ENCODE measurements at regions not wholly inside any gene's neighbourhood (a gene's known extent, or its start where the extent isn't known, plus 50 kb on each side); places are given as distances from the start of the nearest gene placed in this dataset.

DNA sequence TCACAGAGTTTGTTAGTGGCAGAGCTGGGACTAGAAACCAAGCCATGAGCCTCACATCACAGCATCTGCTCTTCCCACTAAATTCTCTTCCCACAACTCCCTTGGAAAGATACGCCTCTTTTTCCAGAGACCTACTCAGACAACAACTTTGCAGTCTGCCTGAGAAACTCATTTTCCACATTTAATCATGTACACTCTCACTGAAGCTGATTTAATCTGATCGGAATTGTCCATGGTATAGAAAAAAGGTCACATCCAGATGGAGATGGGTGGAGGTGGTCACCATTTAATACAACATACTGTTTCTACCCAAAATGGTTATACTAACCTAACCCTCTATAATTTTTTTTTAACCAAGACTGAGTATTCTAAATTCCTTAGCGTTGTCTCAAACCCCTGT, 366.2 kb downstream of the ENC1 start:
- Mint-ChIP-seq H3K9me3 (no peaks in the 10 kb centered on the region), H3K36me3 (ENCODE audit: low read depth) (no peaks in the 10 kb centered on the region), H3K4me3 (no peak overlapping the region), H3K4me1 (ENCODE audit: low read depth) (no peaks in the 10 kb centered on the region), H3K27ac (no peak overlapping the region), H3K27me3 (ENCODE audit: low read depth) (peaks cover 4% of the 10 kb centered on the region)

GRCh38 chr5:74272831-74273451, 367.6 kb downstream of the ENC1 start:
- no peak overlapping the region for H3K27ac Mint-ChIP-seq
- H3K4me1 Mint-ChIP-seq (ENCODE audit: low read depth) = no peaks in the 10 kb centered on the region
- H3K36me3 Mint-ChIP-seq (ENCODE audit: low read depth) = no peaks in the 10 kb centered on the region
- H3K27me3 Mint-ChIP-seq (ENCODE audit: low read depth) = no peaks in the 10 kb centered on the region
- no peaks in the 10 kb centered on the region for H3K9me3 Mint-ChIP-seq
- H3K4me3 Mint-ChIP-seq = no peak overlapping the region

GRCh38 chr5:74272024-74272775, 368.3 kb downstream of the ENC1 start:
- no peaks in the 10 kb centered on the region for H3K27me3 Mint-ChIP-seq (ENCODE audit: low read depth)
- no peak overlapping the region for H3K4me3 Mint-ChIP-seq
- no peaks in the 10 kb centered on the region for H3K9me3 Mint-ChIP-seq
- no peaks in the 10 kb centered on the region for H3K4me1 Mint-ChIP-seq (ENCODE audit: low read depth)
- no peak overlapping the region for H3K27ac Mint-ChIP-seq
- no peaks in the 10 kb centered on the region for H3K36me3 Mint-ChIP-seq (ENCODE audit: low read depth)

GRCh38 chr5:74268297-74268696, 372.2 kb downstream of the ENC1 start:
- Mint-ChIP-seq H3K4me3 (no peak overlapping the region), H3K36me3 (ENCODE audit: low read depth) (no peaks in the 10 kb centered on the region), H3K27ac (no peak overlapping the region), H3K9me3 (no peaks in the 10 kb centered on the region), H3K27me3 (ENCODE audit: low read depth) (no peaks in the 10 kb centered on the region), H3K4me1 (ENCODE audit: low read depth) (no peaks in the 10 kb centered on the region)

DNA sequence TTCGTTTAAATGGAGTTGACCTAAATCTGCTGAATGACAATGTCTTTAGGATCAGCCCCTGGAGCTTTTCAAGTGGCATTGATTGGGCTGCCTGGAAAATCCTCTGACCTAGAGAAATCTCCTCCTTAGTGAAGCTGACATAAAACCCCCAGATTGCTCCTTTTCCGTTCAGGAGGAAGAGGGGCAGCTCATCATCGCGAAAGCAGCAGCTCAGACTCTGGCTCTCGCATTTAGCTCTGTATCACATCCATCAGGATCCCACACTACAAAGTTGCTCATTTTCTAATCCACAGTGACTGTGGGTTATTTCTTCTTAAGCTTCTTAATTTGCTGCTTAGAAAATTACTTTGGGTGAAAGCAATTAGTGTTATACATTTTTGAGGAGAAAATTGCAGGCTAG, 373.7 kb downstream of the ENC1 start:
- H3K27me3 Mint-ChIP-seq (ENCODE audit: low read depth) = no peaks in the 10 kb centered on the region
- no peaks in the 10 kb centered on the region for H3K4me1 Mint-ChIP-seq (ENCODE audit: low read depth)
- no peak overlapping the region for H3K4me3 Mint-ChIP-seq
- no peaks in the 10 kb centered on the region for H3K36me3 Mint-ChIP-seq (ENCODE audit: low read depth)
- no peaks in the 10 kb centered on the region for H3K9me3 Mint-ChIP-seq
- no peak overlapping the region for H3K27ac Mint-ChIP-seq

GRCh38 chr5:74266132-74266531, 374.4 kb downstream of the ENC1 start:
- no peaks in the 10 kb centered on the region for H3K27me3 Mint-ChIP-seq (ENCODE audit: low read depth)
- H3K4me1 Mint-ChIP-seq (ENCODE audit: low read depth) = no peaks in the 10 kb centered on the region
- no peak overlapping the region for H3K4me3 Mint-ChIP-seq
- H3K36me3 Mint-ChIP-seq (ENCODE audit: low read depth) = no peaks in the 10 kb centered on the region
- no peaks in the 10 kb centered on the region for H3K9me3 Mint-ChIP-seq
- H3K27ac Mint-ChIP-seq = no peak overlapping the region

DNA sequence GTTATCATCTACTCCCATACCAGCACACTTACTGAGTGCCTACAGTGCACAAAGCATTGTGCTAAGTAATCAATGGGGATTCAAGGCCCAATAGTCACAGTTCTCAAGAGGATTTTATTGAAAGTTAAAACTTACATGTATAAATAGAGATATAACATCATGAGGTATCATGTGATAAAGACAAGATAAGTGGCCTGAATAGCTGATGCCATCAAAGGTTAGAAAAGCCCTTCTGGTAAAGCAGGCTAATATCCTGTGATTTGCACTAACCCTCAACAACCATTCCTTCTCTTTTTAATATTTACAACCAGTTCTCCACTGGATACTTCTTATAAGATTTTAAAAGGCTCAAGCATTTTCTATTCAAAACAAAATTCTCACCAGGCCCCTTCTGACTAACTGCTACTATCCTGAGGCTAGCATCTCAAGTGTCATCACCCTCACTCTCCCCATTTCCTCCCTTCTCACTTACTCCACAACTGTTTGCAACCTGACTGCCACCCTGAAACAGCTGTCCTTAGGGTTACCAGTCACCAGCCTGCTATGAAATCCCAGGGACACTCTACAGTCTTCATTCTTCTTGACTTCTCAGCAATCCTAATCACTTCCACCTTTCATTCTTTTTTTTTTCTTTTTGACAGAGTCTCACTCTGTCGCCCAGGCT, 377.9 kb downstream of the ENC1 start:
- Mint-ChIP-seq H3K36me3 (ENCODE audit: low read depth) (no peaks in the 10 kb centered on the region), H3K27ac (no peak overlapping the region), H3K4me1 (ENCODE audit: low read depth) (no peaks in the 10 kb centered on the region), H3K27me3 (ENCODE audit: low read depth) (peaks cover 3% of the 10 kb centered on the region), H3K9me3 (no peaks in the 10 kb centered on the region), H3K4me3 (no peak overlapping the region)

- no peak overlapping the region for H3K27ac Mint-ChIP-seq
- H3K36me3 Mint-ChIP-seq (ENCODE audit: low read depth) = no peaks in the 10 kb centered on the region
- H3K4me3 Mint-ChIP-seq = no peak overlapping the region
- no peaks in the 10 kb centered on the region for H3K9me3 Mint-ChIP-seq
- no peaks in the 10 kb centered on the region for H3K4me1 Mint-ChIP-seq (ENCODE audit: low read depth)
- H3K27me3 Mint-ChIP-seq (ENCODE audit: low read depth) = peaks cover 3% of the 10 kb centered on the region
These were observed 378.7 kb downstream of the ENC1 start for GRCh38 chr5:74261866-74262265.

- no peak overlapping the region for H3K27ac Mint-ChIP-seq
- peaks cover 3% of the 10 kb centered on the region for H3K27me3 Mint-ChIP-seq (ENCODE audit: low read depth)
- H3K4me3 Mint-ChIP-seq = no peak overlapping the region
- no peaks in the 10 kb centered on the region for H3K36me3 Mint-ChIP-seq (ENCODE audit: low read depth)
- H3K9me3 Mint-ChIP-seq = no peaks in the 10 kb centered on the region
- no peaks in the 10 kb centered on the region for H3K4me1 Mint-ChIP-seq (ENCODE audit: low read depth)
These were observed 379.1 kb downstream of the ENC1 start for GRCh38 chr5:74261421-74261820.

GRCh38 chr5:74259572-74259971, 381.0 kb downstream of the ENC1 start:
- peaks cover 3% of the 10 kb centered on the region for H3K27me3 Mint-ChIP-seq (ENCODE audit: low read depth)
- H3K4me3 Mint-ChIP-seq = no peak overlapping the region
- no peak overlapping the region for H3K27ac Mint-ChIP-seq
- no peaks in the 10 kb centered on the region for H3K9me3 Mint-ChIP-seq
- H3K36me3 Mint-ChIP-seq (ENCODE audit: low read depth) = no peaks in the 10 kb centered on the region
- H3K4me1 Mint-ChIP-seq (ENCODE audit: low read depth) = no peaks in the 10 kb centered on the region

GRCh38 chr5:74258314-74258665, 382.2 kb downstream of the ENC1 start:
- no peaks in the 10 kb centered on the region for H3K9me3 Mint-ChIP-seq
- H3K4me3 Mint-ChIP-seq = no peak overlapping the region
- no peak overlapping the region for H3K27ac Mint-ChIP-seq
- H3K27me3 Mint-ChIP-seq (ENCODE audit: low read depth) = peaks cover 3% of the 10 kb centered on the region
- no peaks in the 10 kb centered on the region for H3K36me3 Mint-ChIP-seq (ENCODE audit: low read depth)
- H3K4me1 Mint-ChIP-seq (ENCODE audit: low read depth) = no peaks in the 10 kb centered on the region

DNA sequence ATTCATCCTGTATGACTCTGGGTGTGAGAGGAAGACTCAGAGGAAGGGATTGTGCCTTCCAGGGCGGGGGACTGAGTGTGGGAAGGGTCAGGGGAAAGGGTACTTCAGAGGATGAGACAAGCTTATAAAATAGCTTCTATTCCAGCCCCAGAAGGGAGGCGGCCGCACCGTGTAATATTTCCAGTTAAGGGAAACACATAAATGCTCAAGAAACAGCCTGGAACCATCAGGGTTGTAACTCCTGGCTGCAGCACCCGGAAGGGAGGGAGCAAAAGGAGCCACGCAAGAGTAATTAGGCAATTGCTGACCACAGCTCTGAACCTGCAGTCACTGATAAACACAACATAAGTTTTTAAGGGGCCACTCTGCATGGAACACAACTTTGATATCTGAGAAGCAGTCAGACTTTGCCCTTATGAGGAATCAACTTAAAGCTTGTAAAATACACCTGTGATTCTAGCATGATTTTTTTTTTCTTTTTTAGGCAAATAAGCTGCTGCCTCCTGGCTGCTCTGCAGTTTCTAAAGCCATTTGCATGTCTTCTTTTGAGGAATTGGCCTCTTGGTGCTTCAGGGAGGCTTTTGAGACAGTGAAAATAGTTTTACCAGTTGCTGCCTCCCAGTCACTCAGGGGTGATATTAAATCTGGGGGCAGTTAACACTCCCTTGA, 382.7 kb downstream of the ENC1 start:
- H3K4me1 Mint-ChIP-seq (ENCODE audit: low read depth) = no peaks in the 10 kb centered on the region
- H3K27ac Mint-ChIP-seq = no peak overlapping the region
- no peak overlapping the region for H3K4me3 Mint-ChIP-seq
- peaks cover 3% of the 10 kb centered on the region for H3K27me3 Mint-ChIP-seq (ENCODE audit: low read depth)
- H3K9me3 Mint-ChIP-seq = no peaks in the 10 kb centered on the region
- H3K36me3 Mint-ChIP-seq (ENCODE audit: low read depth) = no peaks in the 10 kb centered on the region

DNA sequence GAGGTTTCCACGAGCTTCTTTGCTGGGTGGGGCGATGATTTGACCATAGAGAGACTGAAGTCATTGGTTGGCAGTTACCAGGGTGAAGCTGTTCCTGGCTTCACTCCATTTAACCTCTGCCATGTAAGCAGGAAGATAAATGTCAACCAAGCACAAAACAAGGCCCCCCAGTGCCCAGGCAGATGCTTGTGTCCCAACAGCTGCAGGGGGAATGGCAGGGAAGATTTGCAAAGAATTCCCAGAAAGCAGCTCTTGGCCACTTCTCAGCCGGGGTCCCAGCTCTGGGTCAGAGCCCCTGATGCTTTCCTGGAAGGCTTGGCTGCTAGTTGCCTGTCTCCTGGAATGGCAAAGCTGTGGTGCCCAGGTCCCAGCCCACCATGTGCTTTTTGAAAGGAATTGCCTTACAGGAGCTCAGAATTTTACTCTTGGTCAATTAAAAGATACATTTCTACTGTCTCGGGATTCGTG, 383.4 kb downstream of the ENC1 start:
- Mint-ChIP-seq H3K9me3 (no peaks in the 10 kb centered on the region), H3K27me3 (ENCODE audit: low read depth) (peaks cover 3% of the 10 kb centered on the region), H3K36me3 (ENCODE audit: low read depth) (no peaks in the 10 kb centered on the region), H3K27ac (no peak overlapping the region), H3K4me1 (ENCODE audit: low read depth) (no peaks in the 10 kb centered on the region), H3K4me3 (no peak overlapping the region)

- Mint-ChIP-seq H3K4me3 (no peak overlapping the region), H3K9me3 (no peaks in the 10 kb centered on the region), H3K4me1 (ENCODE audit: low read depth) (no peaks in the 10 kb centered on the region)
These were observed 384.7 kb downstream of the ENC1 start for GRCh38 chr5:74255692-74256392.

More at GRCh38 chr5:74255692-74256392, 384.7 kb downstream of the ENC1 start:
- H3K27me3 Mint-ChIP-seq (ENCODE audit: low read depth) = peaks cover 3% of the 10 kb centered on the region
- no peak overlapping the region for H3K27ac Mint-ChIP-seq
- no peaks in the 10 kb centered on the region for H3K36me3 Mint-ChIP-seq (ENCODE audit: low read depth)
